Neuron (in vitro differentiated cells): ENCODE measurements at regions not wholly inside any gene's neighbourhood (a gene's known extent, or its start where the extent isn't known, plus 50 kb on each side); places are given as distances from the start of the nearest gene placed in this dataset.

Experiments
- H2AFZ ChIP-seq: one replicate; pipeline ENCODE4 v1.6.1; 2013; ENCODE audit warnings: low read depth, mild to moderate bottlenecking, inconsistent platforms, low read length, moderate library complexity
- H3K27me3 ChIP-seq: one replicate; pipeline ENCODE4 v1.6.1; 2013; ENCODE audit warnings: low read length; ENCODE audit not compliant: insufficient read depth
- H3K36me3 ChIP-seq: one replicate; pipeline ENCODE4 v1.6.1; 2013; ENCODE audit warnings: low read length; ENCODE audit not compliant: insufficient read depth
- H3K4me1 ChIP-seq: one replicate; pipeline ENCODE4 v1.6.1; 2013; ENCODE audit warnings: low read length; ENCODE audit not compliant: insufficient read depth
- H3K4me3 ChIP-seq: 2 replicates; pipeline ENCODE4 v1.5.1; 2013; ENCODE audit warnings: mild to moderate bottlenecking, low read length, moderate library complexity
- H3K9me3 ChIP-seq: one replicate; pipeline ENCODE4 v1.6.1; 2013; ENCODE audit warnings: low read length

GRCh38 chr16:66116163-66117002 is 250.1 kb upstream of the CDH5 start:
- H3K4me1 ChIP-seq: no peaks in the 10 kb centered on the region
- no peaks in the 10 kb centered on the region for H3K27me3 ChIP-seq
- no peak overlapping the region for H2AFZ ChIP-seq
- no peaks in the 10 kb centered on the region for H3K9me3 ChIP-seq
- no peaks in the 10 kb centered on the region for H3K36me3 ChIP-seq
- no peak overlapping the region for H3K4me3 ChIP-seq

- no peaks in the 10 kb centered on the region for H3K9me3 ChIP-seq
- no peak overlapping the region for H3K4me3 ChIP-seq
- H3K27me3 ChIP-seq: no peaks in the 10 kb centered on the region
- no peaks in the 10 kb centered on the region for H3K4me1 ChIP-seq
- H2AFZ ChIP-seq: no peak overlapping the region
- H3K36me3 ChIP-seq: no peaks in the 10 kb centered on the region
Measured at GRCh38 chr16:66115373-66115772, 251.1 kb upstream of the CDH5 start.

GRCh38 chr16:66113223-66113622 is 253.3 kb upstream of the CDH5 start:
- Histone ChIP-seq H3K36me3 (no peaks in the 10 kb centered on the region), H3K4me1 (no peaks in the 10 kb centered on the region), H3K9me3 (no peaks in the 10 kb centered on the region)

GRCh38 chr16:66109677-66110076 is 256.8 kb upstream of the CDH5 start:
- H3K27me3 ChIP-seq: no peaks in the 10 kb centered on the region

More at GRCh38 chr16:66113223-66113622, 253.3 kb upstream of the CDH5 start:
- no peak overlapping the region for H2AFZ ChIP-seq
- no peak overlapping the region for H3K4me3 ChIP-seq
- H3K27me3 ChIP-seq: no peaks in the 10 kb centered on the region

GRCh38 chr16:66107661-66108060 is 258.8 kb upstream of the CDH5 start:
- Histone ChIP-seq H3K36me3 (no peaks in the 10 kb centered on the region), H3K9me3 (no peaks in the 10 kb centered on the region), H3K4me3 (no peak overlapping the region)

More at GRCh38 chr16:66109677-66110076, 256.8 kb upstream of the CDH5 start:
- Histone ChIP-seq H3K9me3 (no peaks in the 10 kb centered on the region), H2AFZ (no peak overlapping the region), H3K36me3 (no peaks in the 10 kb centered on the region), H3K4me3 (no peak overlapping the region), H3K4me1 (no peaks in the 10 kb centered on the region)

GRCh38 chr16:66103211-66103610 is 263.3 kb upstream of the CDH5 start:
- Histone ChIP-seq H2AFZ (no peak overlapping the region), H3K9me3 (no peaks in the 10 kb centered on the region), H3K4me1 (no peaks in the 10 kb centered on the region), H3K4me3 (no peak overlapping the region), H3K27me3 (no peaks in the 10 kb centered on the region), H3K36me3 (no peaks in the 10 kb centered on the region)

More at GRCh38 chr16:66107661-66108060, 258.8 kb upstream of the CDH5 start:
- Histone ChIP-seq H3K4me1 (no peaks in the 10 kb centered on the region), H2AFZ (no peak overlapping the region), H3K27me3 (no peaks in the 10 kb centered on the region)

- H2AFZ ChIP-seq: no peak overlapping the region
- no peaks in the 10 kb centered on the region for H3K36me3 ChIP-seq
- no peaks in the 10 kb centered on the region for H3K27me3 ChIP-seq
- H3K9me3 ChIP-seq: no peaks in the 10 kb centered on the region
- H3K4me1 ChIP-seq: no peaks in the 10 kb centered on the region
- no peak overlapping the region for H3K4me3 ChIP-seq
Measured at GRCh38 chr16:66099306-66099705, 267.2 kb upstream of the CDH5 start.

- no peak overlapping the region for H2AFZ ChIP-seq
- H3K4me3 ChIP-seq: no peak overlapping the region
- no peaks in the 10 kb centered on the region for H3K27me3 ChIP-seq
- H3K9me3 ChIP-seq: no peaks in the 10 kb centered on the region
- no peaks in the 10 kb centered on the region for H3K36me3 ChIP-seq
- no peaks in the 10 kb centered on the region for H3K4me1 ChIP-seq
Measured at GRCh38 chr16:66097751-66098150, 268.7 kb upstream of the CDH5 start.

GRCh38 chr16:66095676-66096075 is 270.8 kb upstream of the CDH5 start:
- no peaks in the 10 kb centered on the region for H3K9me3 ChIP-seq
- H3K4me3 ChIP-seq: no peak overlapping the region
- no peaks in the 10 kb centered on the region for H3K4me1 ChIP-seq
- H3K27me3 ChIP-seq: no peaks in the 10 kb centered on the region
- no peaks in the 10 kb centered on the region for H3K36me3 ChIP-seq
- H2AFZ ChIP-seq: no peak overlapping the region

- H3K4me3 ChIP-seq: no peak overlapping the region
- no peak overlapping the region for H2AFZ ChIP-seq
- H3K27me3 ChIP-seq: no peaks in the 10 kb centered on the region
- H3K9me3 ChIP-seq: no peaks in the 10 kb centered on the region
- no peaks in the 10 kb centered on the region for H3K36me3 ChIP-seq
- H3K4me1 ChIP-seq: no peaks in the 10 kb centered on the region
Measured at GRCh38 chr16:66093191-66093590, 273.3 kb upstream of the CDH5 start.

GRCh38 chr16:66091471-66091891 is 275.0 kb upstream of the CDH5 start:
- Histone ChIP-seq H3K4me1 (no peaks in the 10 kb centered on the region), H2AFZ (no peak overlapping the region), H3K36me3 (no peaks in the 10 kb centered on the region), H3K27me3 (no peaks in the 10 kb centered on the region), H3K4me3 (no peak overlapping the region), H3K9me3 (no peaks in the 10 kb centered on the region)

- Histone ChIP-seq H3K27me3 (no peaks in the 10 kb centered on the region), H3K4me3 (no peak overlapping the region), H3K4me1 (no peaks in the 10 kb centered on the region), H3K36me3 (no peaks in the 10 kb centered on the region), H2AFZ (no peak overlapping the region), H3K9me3 (no peaks in the 10 kb centered on the region)
Measured at GRCh38 chr16:66088681-66089080, 277.8 kb upstream of the CDH5 start.

GRCh38 chr16:66087308-66087707 is 279.2 kb upstream of the CDH5 start:
- no peak overlapping the region for H3K4me3 ChIP-seq
- H2AFZ ChIP-seq: no peak overlapping the region
- H3K4me1 ChIP-seq: no peaks in the 10 kb centered on the region
- no peaks in the 10 kb centered on the region for H3K36me3 ChIP-seq
- H3K27me3 ChIP-seq: no peaks in the 10 kb centered on the region
- H3K9me3 ChIP-seq: no peaks in the 10 kb centered on the region

- no peak overlapping the region for H3K4me3 ChIP-seq
- no peaks in the 10 kb centered on the region for H3K9me3 ChIP-seq
- H3K36me3 ChIP-seq: no peaks in the 10 kb centered on the region
- no peak overlapping the region for H2AFZ ChIP-seq
- H3K4me1 ChIP-seq: no peaks in the 10 kb centered on the region
- H3K27me3 ChIP-seq: no peaks in the 10 kb centered on the region
Measured at GRCh38 chr16:66085651-66086050, 280.8 kb upstream of the CDH5 start.
